ENCODE measurements at regions not wholly inside any gene's neighbourhood (a gene's known extent, or its start where the extent isn't known, plus 50 kb on each side); places are given as distances from the start of the nearest gene placed in this dataset.

DNA sequence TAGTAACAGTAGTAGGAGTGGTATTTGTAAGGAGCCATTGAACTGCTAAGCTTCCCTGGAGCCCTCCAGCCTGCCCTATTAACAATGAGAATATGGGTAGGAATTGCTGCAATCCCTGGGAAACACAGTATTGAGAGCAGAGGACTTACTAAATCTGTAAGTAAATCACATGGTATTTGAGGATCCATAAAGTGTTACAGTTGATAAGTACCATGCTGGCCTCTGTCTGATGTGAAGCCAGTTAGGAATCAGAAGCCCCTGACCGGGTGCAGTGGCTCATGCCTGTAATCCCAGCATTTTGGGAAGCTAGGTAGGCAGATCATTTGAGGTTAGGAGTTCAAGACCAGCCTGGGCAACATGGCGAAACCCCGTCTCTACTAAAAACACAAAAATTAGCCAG lies 224.6 kb downstream of the C1D start:
- no peak for DNase-seq (ENCODE audit: low read depth)

DNA sequence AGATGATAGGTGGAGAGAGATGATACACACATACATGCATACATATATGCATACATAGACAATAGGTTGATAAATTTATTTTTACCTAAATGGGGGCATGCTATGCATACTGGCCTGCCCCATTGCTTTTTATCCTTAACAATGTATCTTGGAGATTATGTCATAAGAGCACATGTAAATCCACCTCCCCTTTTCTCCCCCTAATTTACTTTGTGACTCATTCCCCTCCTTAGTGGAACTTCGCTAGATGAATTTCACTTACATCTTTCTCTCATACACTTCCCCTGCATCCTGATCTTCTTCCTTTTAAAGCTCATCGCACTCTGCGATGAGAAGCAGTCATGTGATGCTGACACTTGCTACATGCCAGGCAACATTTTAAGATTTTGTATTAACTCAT lies 223.6 kb downstream of the C1D start:
- DNase-seq (ENCODE audit: low read depth) = no peak

DNA sequence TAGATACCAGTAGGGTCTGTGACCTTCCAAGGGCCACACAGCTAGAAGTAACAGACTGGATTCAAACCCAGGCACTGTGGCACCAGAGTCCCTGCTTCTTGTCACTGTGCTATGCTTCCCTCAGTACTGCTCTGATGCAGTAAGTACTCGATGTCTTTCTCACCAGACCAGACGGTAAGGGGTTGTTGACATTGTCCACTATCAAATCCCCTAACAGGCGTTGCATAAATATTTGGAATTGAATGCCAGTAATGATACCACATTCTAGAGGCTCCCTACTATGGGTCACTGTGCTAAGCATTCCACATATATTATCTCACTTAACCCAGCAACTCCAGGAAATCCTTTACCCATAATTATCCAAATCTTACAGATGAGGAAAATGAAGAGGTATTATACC lies 223.1 kb downstream of the C1D start:
- no peak for DNase-seq (ENCODE audit: low read depth)

DNA sequence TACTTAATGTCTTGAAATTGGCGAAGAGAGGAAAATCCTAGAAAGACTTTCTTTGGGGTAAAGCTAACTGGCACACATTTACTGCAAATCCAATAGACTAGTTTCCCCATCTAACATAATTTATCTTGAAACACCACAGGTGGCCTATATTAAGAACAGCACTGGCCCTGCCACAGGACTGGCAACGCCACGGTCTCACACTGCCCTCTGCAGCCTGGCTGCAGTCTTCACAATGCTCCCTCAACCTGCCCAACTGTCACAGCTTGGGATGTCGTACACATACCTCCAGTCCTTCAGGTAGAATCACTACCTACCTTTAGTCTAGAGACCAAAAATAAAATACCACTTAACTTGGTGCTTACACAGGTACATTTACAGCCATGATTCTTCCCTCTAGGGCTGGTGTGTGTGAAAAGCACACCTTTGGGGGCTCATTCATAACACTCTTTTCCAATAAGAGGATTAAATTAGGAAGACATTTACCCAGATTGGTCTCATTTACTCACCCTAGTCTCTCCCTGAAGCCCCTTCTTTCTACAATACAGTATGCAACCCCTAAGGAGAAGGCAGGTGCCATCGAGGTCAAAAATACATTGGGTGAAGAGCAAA lies 222.2 kb downstream of the C1D start:
- peak; percentile 9 for DNase-seq (ENCODE audit: low read depth)

DNA sequence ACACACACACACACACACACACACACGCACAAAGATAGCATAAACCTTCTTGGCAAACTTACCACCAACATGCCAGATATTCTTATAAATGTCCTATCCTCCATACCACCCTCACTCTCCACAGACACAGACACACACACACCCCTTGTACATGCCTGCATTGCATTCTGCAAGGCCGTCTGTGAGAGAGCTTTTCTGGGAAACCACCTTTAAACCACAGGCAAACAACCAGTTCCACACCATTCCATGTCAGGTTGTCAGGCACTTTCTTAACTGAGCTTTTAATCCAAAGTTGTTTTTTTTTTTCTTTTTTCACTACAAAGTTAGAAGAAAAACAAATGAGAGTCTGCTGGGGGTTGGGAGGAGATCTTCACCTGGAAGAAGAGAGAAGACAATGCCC lies 221.1 kb downstream of the C1D start:
- no peak for DNase-seq (ENCODE audit: low read depth)

DNA sequence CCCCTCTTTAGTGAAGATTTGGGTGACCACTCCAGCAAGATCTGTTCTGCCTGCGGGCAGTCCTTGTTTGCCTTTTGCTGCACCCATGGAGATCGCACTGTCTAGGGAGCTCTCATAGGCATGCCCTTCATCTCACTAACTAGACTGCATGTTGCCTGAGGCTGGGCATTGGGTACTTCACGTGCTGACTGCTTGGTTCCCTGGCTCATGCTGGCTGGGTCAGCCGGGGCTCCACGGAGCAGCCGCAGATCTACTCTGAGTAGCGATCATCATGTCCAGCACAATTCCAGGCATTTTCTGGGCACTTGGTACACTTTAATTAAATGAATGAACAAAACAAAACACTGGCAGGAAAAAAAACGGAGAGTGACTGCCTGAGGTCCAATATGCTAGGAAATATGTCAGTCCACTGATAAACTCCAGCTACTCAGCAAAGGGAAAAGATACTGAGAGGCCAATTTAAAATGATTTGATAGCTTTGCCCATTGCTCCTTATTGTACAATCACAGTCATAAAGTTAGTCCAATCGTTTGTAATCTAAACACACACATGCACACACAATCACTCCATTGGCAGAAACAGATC lies 220.3 kb downstream of the C1D start:
- no peak for DNase-seq (ENCODE audit: low read depth)

DNA sequence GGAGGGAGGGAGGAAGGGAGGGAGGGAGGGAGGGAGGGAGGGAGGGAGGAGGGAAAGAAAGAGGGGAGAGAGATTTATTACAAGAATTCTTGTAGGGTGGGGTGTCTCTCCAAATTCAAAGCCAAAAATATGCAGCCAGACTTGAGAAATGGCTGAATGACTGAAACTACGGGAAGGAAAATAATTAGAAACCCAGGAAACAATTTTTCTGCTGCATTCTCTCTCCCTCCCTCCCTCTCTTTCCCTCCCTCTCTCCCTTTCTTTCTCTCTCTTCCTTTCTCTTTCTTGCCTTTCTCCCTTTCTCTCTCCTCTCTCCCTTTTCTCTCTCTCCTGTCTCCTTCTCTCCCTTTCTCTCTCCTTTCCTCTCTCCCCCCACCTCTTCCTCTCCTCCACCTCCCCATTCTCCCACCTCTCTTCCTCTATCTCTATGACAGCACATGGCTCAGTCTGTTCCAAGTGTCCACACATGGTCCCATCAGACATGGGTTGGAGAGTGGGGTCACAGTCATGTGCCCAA lies 218.7 kb downstream of the C1D start:
- DNase-seq (ENCODE audit: low read depth) = no peak

DNA sequence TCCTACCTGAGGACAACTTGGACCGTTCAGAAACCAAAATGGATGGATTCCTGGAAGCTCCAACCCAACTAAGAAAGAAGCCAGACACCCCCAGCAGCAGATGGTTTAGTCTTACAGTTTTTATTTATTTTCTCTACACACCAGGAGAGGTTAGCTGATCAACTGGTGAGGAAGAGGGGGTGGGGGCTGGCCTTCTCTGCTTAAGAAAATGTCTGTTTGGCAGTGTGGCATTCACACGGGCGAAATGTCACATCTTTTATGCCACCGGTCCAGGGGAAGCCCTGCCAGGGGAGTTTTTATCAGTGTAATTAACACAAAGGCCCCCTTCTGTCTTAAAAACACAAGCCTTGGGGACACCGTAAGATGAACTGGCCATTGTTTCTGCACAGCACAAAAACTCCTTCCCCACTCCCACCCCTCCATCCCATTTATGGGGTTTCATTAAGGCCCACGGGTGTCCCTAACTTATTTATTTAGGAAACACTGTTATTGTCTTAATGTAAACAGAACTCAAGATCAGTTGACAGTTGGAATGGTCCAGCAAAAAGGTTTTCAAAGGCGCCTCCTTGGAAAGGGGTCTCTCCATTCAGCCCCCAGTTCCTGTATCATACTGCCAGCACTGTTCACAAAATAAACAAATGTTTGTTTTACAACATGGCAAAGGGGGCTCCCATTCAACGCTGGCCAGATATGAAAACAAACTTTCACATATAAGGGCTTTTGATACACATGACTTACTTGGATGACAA lies 217.0 kb downstream of the C1D start:
- no peak for DNase-seq (ENCODE audit: low read depth)

DNA sequence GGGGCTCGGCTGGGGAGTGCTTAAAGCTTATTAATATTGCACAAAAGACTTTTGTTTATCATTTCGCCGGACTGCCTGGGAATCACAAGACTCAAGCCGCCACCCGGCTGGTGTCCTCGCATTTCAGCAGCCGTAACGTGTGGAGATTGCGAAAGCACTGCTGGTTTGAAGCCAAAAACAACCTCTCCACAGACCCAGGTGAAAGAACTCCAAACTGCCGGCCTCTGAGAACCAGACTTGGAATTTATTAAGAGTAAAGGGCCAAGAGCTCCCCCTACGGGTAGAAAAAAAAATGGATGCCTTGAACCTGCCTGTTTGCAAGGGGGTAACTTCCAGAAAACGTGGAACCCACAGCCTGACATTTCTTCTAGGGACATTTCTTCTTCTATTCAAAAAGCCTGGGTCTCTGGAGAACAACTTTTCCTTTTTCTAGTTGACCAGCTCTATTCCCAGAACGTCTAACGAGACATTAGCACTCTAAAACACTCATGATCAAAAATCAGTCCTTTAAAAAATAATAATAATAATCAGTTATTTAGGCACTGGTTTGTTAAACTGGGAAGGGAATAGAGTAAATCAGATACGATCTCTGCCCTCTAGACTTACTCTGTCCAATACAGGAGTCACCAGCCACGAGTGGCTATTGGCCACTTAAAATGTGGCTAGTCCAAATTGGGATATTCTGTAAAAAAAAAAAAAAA lies 216.3 kb downstream of the C1D start:
- peak; percentile 21 for DNase-seq (ENCODE audit: low read depth)

DNA sequence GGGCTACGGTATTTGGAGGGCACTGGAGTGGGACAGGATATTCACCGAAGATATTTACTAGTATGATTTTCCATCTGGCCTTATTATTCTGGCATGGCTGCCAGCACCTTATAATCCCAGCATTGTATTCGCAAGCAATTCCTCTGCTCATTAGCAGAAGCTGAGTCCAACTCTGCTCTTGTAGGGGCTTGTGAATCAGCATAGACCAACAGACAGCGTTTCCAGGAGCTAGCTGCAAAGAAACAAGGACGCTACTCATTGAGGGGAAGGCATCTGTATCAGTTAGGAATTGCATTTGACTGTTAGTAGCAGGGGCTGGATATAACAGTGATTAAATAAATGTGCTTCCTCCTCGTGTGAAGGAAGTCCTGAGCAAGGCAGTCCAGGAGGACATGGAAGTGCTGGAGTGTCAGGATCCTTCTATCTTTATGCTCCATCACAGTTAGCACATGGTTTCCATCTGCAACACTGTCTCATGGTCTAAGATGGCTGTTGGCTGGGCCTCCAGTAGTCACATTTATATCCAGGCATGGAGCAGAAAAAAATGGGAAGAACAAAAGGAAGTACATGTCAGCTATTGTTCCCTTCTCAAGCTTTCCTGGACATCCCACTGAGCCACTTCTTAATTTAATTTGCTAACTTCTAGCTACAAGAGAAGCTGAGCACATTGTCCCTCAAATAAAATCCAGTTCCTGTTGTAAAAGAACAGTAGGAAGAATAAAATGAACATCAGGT lies 214.1 kb downstream of the C1D start:
- no peak for DNase-seq (ENCODE audit: low read depth)

DNA sequence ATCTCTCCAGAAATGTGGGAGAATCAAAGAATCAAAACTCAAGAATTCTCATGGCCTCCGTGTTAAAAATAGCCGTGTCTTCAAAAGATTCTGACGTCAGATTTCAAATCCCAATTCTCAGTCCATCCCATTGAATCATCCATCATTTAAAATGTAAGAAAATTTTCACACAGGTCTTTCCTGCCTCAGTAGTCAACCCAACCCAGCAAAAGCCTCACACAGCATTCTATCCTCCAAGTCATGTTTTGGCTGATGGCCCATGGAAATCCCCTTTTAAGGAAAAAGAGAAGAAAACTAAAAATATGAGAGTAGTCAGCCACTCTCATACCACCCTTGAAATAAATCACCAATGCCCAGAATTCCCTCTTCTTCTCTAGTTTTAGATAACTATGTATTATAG lies 211.8 kb downstream of the C1D start:
- no peak for DNase-seq (ENCODE audit: low read depth)

DNA sequence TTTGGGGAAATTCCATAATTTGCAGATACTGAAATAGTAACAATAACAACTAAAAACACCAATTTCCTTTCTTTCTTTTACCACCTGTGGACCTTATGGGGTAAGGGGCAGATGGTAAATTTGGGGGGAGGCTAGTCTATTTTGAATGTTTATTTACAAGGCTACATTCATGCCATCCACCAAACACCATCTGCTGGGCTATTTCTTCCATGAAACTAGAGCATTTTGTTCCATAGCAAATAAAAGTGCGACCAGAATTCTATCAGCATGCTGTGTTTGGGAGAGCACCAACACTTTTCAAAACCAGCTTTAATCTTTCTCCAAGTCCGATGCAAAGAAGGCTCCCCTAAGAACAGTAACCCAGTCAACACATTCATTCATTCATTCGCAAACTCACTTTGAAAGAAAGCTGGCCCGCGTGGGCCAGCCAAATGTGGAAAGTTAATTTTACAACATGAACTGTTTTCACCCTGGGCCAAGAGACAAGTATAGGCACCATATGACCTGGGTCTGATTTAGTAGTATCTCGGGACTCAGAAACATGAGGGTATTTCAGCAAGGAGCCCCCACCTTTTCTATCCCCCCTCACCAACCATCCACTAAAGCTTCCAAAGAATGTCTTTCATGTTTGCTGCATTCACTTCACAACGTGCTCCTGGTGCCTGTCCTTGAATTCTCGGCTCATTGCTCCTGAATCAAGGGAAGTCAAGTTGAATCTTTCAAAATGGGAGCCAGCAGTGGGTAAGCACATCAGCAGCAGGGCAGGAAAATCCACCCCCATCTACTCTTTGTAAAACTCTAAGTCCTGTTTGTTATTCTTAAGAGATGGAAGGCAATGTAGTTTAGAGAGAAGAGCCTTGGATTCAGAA lies 210.6 kb downstream of the C1D start:
- no peak for DNase-seq (ENCODE audit: low read depth)

DNA sequence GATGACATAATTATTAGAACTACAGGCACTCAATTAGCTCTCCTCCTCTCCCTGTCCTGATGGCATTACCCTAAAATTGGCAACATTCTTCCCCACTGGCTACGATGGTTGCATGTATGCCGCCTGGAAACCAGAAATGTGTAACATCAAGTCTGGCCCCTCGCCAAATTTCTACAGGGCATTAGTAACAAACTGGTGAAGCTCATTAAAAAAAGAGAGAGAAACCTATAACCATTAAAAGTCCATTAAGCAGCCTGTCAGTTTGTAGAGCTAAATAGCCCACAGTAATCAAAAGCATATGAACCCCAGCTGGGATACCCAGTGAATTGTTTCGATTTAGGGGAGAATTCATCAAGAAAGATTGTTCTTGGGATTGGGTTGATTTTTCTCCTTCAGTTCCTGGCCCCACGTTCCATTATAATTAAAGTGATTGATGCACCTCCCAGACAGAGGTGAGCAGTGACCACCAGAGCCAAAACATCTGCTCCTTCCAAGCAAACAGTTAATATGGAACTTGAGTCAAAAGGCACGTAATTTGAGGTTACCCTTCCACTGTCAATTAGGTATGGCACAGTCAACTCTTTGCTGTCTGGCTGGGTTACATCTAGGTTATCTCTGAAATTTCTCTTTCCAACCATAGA lies 208.6 kb downstream of the C1D start:
- no peak for DNase-seq (ENCODE audit: low read depth)

DNA sequence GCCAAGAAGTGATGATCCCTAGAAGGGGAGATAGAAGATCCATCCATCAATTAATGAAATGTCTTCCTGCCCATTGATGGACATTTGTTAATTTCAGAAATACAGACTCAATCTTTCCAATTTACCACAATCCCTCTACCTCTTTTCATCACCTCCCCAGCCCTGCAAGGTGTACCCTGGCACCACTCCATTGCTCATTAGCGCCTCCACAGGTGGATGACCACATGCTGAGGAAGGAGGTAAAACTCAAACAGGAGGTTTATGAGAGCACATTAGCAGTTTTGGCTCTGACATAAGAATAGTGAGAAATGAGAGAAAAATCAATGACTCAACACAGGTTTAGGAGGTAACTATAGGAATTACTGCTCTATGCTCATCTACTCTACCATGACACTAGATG lies 208.0 kb downstream of the C1D start:
- no peak for DNase-seq (ENCODE audit: low read depth)

DNA sequence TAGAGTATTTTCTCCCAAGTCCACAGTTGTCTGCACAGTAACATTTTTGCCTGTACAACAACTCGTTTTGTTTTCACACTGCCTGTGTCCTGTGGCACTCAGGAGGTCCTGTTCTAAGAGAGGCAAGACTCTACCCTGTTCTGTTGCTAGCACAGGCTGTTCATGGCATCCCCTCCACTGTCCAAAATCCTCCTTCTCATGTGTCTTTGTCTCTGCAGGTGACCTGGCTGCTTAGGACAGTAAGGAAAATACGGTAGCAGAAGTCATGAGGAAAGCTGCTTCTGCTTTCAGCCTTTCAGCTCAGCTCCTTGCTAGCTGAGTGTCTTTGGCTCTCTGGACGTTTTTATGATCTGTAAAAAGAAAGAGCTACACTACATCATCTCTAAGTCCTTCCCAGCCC lies 205.9 kb downstream of the C1D start:
- DNase-seq (ENCODE audit: low read depth) = no peak

DNA sequence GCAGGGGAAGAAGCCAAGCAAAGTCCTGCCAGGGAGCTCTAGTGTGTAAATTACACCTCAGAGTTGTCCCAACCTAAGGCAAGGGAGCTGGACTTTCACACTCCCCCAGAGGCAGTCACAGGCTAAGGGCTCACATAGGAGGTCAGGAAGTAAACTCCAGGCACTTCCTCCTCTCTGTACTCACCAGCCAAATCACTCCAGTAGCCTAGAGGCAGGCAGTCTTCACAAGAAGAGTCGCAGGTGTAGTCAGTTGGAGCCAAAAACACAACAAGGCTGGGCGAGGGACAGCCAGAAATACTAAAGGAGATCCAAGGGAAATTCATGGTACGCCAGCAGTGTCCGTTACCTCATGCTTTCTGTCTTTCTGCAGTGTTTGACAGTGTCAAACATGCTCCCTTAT lies 205.0 kb downstream of the C1D start:
- DNase-seq (ENCODE audit: low read depth) = no peak

DNA sequence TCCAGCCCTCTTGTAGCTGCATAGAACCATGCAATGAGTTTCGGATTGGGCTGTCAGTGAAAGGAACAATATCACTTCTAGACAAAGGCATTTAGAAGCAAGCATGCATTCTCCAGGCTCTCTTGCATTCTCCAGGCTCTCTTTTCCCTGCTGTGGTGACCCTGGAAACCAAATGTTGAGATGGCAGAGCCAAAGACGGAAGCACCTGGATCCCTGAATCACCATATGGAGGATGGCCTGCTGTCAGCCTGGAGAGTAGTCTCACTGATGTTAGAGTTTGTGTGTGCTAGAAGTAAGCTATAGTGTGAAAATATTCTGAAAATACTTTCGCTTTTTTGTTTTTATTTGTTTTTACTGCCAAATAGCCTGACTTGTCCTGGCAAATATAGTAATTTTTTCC lies 203.9 kb downstream of the C1D start:
- DNase-seq (ENCODE audit: low read depth) = no peak

DNA sequence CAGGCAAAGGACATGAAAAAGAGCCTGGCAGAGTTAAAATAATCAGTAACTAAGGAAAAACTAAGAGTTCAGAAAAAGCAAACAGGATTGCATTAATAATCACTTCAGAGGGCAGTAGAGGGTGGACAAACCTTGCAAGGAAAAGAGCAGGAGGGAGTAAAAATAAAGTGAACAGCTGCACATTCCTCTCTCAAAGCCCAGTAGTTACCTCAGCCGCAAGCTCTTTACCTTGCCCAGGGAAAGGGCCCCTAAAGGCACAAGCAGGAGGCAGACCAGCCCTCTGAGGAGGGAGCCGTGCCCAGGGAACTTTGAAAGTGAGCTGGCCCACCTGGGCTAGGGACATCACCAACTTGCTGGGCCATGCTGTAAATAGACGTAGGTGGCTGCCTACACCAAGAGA lies 196.9 kb downstream of the C1D start:
- DNase-seq (ENCODE audit: low read depth) = no peak

DNA sequence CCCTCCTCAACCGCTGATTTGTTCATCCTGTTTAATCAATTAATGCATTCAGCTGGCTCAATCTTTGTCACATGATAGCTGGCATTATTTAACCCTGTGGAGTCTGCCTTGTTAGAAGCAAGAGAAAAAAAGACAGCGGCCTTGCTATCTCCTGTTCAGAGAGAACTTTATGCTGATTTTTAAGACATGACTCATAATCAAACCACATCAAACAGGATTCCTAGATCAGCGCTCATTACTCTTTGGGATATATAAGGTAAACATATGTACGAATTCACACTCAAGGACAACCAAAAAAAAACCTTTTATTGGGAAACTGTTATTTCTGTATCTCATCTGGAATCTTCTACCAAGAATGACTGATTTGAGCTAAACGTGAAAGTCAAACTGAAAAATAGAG lies 195.1 kb downstream of the C1D start:
- no peak for DNase-seq (ENCODE audit: low read depth)

DNA sequence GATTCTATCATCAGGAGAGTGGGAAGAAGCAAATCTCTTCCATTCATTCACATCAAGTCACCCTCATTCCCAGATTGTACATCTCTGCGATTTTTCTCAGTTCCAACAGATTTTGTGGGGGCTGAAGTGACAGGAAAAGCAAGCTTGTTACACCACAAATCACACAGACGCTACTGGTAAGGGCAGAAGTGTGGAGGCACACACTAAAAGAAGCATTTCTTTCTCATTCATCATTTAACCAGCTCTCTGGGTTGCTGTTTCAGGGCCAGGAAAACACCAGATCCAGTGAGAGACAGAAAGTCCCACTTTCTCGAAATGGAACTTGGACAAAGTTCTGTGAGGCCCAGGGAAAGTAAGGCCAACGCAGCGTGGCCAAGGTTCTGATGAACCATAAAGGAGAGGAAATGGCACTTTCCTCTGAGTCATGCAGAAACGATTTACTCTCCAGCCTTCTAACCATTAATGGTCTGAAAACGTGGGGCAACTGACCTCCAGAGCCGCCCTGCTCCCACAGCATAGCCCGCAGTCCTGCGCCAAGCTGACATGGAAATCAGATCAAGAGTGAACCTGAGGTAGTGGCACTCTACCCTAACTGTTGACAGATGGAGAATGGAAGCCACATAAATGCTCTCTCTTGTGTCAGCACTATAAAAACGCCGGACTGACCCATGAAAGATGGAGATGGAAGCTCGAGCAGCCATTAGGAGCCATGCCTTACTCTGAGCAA lies 191.0 kb downstream of the C1D start:
- no peak for DNase-seq (ENCODE audit: low read depth)
